ENCODE measurements at regions not wholly inside any gene's neighbourhood (a gene's known extent, or its start where the extent isn't known, plus 50 kb on each side); places are given as distances from the start of the nearest gene placed in this dataset.

DNA sequence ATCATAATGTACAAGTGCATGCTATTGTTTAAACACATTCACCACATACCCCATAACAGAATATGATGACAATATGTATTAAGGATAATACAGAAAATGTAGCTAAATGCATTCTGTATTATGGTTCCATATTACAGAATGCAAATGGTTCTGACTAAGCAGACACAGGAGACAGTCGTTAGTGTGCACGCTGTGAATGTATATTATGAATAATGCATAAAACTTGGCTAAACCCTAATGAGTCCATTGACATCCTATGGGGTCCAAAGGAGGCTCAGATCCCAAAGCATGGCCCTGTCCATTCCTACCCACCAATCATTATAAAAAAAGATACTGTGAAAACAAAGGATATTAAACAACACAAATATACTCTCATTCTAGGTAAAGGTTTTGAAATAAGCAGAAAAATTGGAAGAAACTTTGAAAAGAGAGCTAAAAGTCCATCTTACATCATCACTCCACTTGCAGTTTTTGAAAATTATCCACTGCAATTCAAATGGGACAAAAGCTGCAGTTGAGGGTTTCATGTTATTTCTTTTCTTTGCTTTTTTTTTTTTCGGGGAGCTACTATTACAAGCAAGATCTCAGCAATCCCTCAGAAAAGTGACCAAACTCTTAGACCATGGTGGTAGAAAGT is 415.1 kb downstream of the BCAT1 start:
- no peak for DNase-seq (ENCODE audit: low read depth)
- TF ChIP-seq, protein P1, sequence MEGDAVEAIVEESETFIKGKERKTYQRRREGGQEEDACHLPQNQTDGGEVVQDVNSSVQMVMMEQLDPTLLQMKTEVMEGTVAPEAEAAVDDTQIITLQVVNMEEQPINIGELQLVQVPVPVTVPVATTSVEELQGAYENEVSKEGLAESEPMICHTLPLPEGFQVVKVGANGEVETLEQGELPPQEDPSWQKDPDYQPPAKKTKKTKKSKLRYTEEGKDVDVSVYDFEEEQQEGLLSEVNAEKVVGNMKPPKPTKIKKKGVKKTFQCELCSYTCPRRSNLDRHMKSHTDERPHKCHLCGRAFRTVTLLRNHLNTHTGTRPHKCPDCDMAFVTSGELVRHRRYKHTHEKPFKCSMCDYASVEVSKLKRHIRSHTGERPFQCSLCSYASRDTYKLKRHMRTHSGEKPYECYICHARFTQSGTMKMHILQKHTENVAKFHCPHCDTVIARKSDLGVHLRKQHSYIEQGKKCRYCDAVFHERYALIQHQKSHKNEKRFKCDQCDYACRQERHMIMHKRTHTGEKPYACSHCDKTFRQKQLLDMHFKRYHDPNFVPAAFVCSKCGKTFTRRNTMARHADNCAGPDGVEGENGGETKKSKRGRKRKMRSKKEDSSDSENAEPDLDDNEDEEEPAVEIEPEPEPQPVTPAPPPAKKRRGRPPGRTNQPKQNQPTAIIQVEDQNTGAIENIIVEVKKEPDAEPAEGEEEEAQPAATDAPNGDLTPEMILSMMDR (conservative IDR thresholded peaks at IDR 0.05; ENCODE audit: low read length), result no peak
- no peak overlapping the region for H3K4me3 ChIP-seq (ENCODE audit: low read length)

DNA sequence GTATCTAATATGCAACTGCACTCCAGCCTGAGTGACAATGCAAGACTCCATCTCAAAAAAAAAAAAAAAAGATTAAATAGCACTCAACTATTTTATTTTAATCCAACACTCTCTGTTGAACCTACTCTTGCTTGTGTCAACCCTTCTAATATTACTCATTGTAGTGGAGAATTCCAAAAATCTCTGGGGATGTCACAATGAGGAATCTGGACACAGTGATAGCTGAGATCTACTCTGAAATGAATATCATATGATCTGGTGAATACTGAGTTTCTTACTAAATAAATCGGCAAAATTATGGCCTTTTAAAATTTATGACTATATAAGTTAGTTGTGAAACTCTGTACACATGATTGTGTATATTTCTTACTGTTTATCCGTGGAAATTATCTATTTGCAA is 418.2 kb downstream of the BCAT1 start:
- DNase-seq (ENCODE audit: low read depth), result no peak
- H3K4me3 ChIP-seq (ENCODE audit: low read length), result no peak overlapping the region
- TF ChIP-seq, protein P1 (conservative IDR thresholded peaks at IDR 0.05; ENCODE audit: low read length), result no peak

DNA sequence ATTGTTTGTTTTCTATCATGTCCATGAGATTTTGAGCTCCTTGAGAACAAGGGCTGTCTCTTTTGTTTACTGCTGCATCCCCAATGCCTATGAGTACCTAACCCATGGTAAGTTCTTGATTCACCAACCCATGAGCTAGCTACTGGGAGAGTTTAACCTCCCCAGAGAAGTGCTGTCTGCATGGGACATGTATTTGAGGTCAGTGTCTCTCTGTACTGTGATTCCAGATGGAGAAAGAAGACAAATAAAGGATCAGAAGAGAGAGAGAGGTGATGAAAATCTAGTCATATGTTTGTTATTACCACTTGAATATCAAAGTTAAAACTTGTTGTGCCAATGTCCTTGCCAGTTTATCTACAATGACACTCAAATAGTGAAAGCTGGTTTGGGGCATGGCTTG is 421.8 kb downstream of the BCAT1 start:
- DNase-seq (ENCODE audit: low read depth), result no peak
- TF ChIP-seq, protein P1 (conservative IDR thresholded peaks at IDR 0.05; ENCODE audit: low read length), result no peak
- no peak overlapping the region for H3K4me3 ChIP-seq (ENCODE audit: low read length)

DNA sequence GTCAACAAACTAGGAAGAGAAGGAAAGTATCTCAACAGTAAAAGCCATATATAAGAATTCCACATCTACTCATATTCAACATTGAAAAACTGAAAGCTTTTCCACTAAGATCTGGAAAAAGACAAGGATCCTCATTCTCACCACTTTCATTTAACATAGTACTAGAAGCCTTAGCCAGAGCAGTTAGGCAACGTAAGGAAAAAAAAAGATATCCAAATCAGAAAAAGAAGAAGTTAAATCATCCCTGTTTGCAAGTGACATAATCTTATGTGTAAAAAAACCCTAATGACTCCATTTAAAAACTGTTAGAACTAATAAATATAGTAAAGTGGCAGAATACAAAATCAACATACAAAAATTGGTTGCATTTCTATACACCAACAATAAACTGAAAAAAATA is 426.2 kb downstream of the BCAT1 start:
- TF ChIP-seq, protein P1 (conservative IDR thresholded peaks at IDR 0.05; ENCODE audit: low read length), result no peak
- H3K4me3 ChIP-seq (ENCODE audit: low read length), result no peak overlapping the region
- no peak for DNase-seq (ENCODE audit: low read depth)

DNA sequence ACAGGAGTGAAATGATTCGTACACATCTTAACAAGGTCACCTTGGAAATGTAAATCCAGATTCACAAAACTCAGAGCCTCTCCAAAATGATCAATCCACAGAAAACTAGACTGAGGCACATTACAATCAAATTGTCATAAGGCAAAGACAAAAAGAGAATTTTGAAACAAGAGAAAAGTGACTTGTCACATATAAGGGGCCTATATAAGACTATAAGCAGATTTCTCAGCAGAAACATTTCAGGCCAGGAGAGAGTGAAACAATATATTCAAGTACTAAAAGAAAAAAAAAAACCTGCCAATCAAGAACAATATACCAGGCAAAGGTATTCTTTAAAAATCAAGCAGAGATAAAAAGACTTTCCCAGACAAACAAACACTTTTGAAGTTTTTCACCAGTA is 429.1 kb downstream of the BCAT1 start:
- TF ChIP-seq, protein P1 (conservative IDR thresholded peaks at IDR 0.05; ENCODE audit: low read length), result no peak
- DNase-seq (ENCODE audit: low read depth), result no peak
- no peak overlapping the region for H3K4me3 ChIP-seq (ENCODE audit: low read length)

DNA sequence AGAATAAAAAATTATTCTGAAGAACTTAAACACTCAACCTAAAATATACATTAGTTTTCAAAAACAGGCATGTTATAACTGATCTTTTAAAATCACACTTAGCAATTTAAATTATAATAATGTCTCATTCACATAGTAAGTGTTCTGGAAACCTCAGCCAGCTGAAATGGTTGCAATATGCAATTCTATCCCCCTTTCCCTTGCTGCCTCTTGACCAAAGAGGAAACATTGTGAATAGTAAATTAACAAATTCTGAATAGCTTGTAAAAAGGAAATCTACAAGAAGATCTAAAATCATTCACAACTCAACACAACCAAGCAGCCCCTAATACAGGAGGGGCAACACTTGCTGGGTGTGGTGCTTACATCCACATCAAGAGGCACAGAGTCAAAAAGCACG is 431.9 kb downstream of the BCAT1 start:
- no peak overlapping the region for H3K4me3 ChIP-seq (ENCODE audit: low read length)
- DNase-seq (ENCODE audit: low read depth), result no peak
- TF ChIP-seq, protein P1 (conservative IDR thresholded peaks at IDR 0.05; ENCODE audit: low read length), result no peak

DNA sequence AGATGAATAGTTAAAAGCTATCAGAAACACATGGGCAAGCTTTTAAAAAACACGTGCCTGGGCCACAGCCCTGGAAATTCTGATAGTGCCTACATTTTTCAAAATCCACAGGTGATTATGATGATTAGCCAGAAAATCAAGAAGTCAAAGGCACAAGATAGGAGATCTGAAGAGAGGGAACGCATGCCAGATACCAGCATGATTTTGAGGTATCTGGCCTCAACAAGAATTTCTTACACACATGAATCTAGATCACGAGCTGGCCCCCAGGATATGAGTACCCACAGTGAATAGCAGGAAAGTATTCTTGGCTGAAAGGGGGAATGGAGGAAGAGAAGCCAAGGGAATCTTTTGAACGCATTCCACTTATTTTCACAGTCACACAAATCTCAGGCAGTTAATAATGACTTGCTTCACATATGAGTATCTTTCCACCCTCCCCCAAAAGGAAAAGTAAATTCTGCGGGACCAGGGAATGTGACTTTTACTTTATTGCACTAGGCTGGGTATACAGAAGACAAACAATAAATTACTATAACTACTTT is 438.2 kb downstream of the BCAT1 start:
- DNase-seq (ENCODE audit: low read depth), result no peak
- TF ChIP-seq, protein P1 (conservative IDR thresholded peaks at IDR 0.05; ENCODE audit: low read length), result no peak
- no peak overlapping the region for H3K4me3 ChIP-seq (ENCODE audit: low read length)

Data from AG10803 (cell line).